GM23338 (cell line): ENCODE measurements at regions not wholly inside any gene's neighbourhood (a gene's known extent, or its start where the extent isn't known, plus 50 kb on each side); places are given as distances from the start of the nearest gene placed in this dataset.

Experiments
- ATAC-seq: fragments of 200-7000 bp; cut with Tn5 transposase; 3 replicates; pipeline ENCODE4 v1.9.1; 2020
- DNase-seq: peaks from one replicate; pipeline ENCODE4 v3.0.0-alpha.2; 2015; ENCODE audit warnings: low spot score
- H2AFZ ChIP-seq: fragments of 200-600 bp; sonication (generic); 2 replicates; pipeline ENCODE4 v1.8.0; 2016; ENCODE audit warnings: antibody characterized with exemption, mild to moderate bottlenecking, moderate library complexity
- H3F3A ChIP-seq: fragments of 200-600 bp; sonication (generic); replicated peaks from 2 replicates; pipeline ENCODE4 v1.8.0; 2017; ENCODE audit warnings: antibody characterized with exemption, mixed run types, low read depth
- H3K27ac ChIP-seq: fragments of 200-600 bp; sonication (generic); 2 replicates; pipeline ENCODE4 v1.6.1; 2016; ENCODE audit warnings: low read depth
- H3K27me3 ChIP-seq: fragments of 200-600 bp; sonication (generic); 2 replicates; pipeline ENCODE4 v1.8.0; 2016; ENCODE audit warnings: mild to moderate bottlenecking, mixed run types, moderate library complexity; ENCODE audit not compliant: insufficient read depth
- H3K36me3 ChIP-seq: fragments of 200-600 bp; sonication (generic); 2 replicates; pipeline ENCODE4 v1.8.0; 2016; ENCODE audit warnings: mild to moderate bottlenecking; ENCODE audit not compliant: insufficient read depth
- H3K4me1 ChIP-seq: fragments of 200-600 bp; sonication (generic); 2 replicates; pipeline ENCODE4 v1.8.0; 2016; ENCODE audit warnings: mild to moderate bottlenecking, moderate library complexity; ENCODE audit not compliant: insufficient read depth
- H3K4me2 ChIP-seq: fragments of 200-600 bp; sonication (generic); 2 replicates; pipeline ENCODE4 v1.7.1; 2017; ENCODE audit warnings: mixed run types
- H3K4me3 ChIP-seq: fragments of 200-600 bp; sonication (generic); 2 replicates; pipeline ENCODE4 v1.6.1; 2016; ENCODE audit warnings: mixed run types
- H3K79me2 ChIP-seq: fragments of 200-600 bp; sonication (generic); replicated peaks from 2 replicates; pipeline ENCODE4 v1.8.0; 2017; ENCODE audit warnings: mild to moderate bottlenecking; ENCODE audit not compliant: insufficient read depth
- H3K9me2 ChIP-seq: fragments of 200-600 bp; sonication (generic); 2 replicates; pipeline ENCODE4 v1.8.0; 2017; ENCODE audit not compliant: insufficient read depth
- H4K20me1 ChIP-seq: fragments of 200-600 bp; sonication (generic); replicated peaks from 2 replicates; pipeline ENCODE4 v1.8.0; 2017; ENCODE audit warnings: mild to moderate bottlenecking; ENCODE audit not compliant: insufficient read depth
- H3K27ac Mint-ChIP-seq: 2 replicates; pipeline ENCODE4 v1.8.0; 2020; ENCODE audit warnings: inconsistent platforms, mild to moderate bottlenecking, moderate library complexity, mixed read lengths
- H3K27me3 Mint-ChIP-seq: 3 replicates; pipeline ENCODE4 v1.8.0; 2022; ENCODE audit warnings: low read depth, mild to moderate bottlenecking, moderate library complexity, mixed read lengths, inconsistent platforms; ENCODE audit not compliant: insufficient read depth, poor library complexity
- H3K36me3 Mint-ChIP-seq: 3 replicates; pipeline ENCODE4 v1.8.0; 2021; ENCODE audit warnings: low read depth, mild to moderate bottlenecking, inconsistent platforms, moderate library complexity, mixed read lengths
- H3K4me1 Mint-ChIP-seq: 3 replicates; pipeline ENCODE4 v1.8.0; 2020; ENCODE audit warnings: mild to moderate bottlenecking, inconsistent platforms, mixed read lengths
- H3K4me3 Mint-ChIP-seq: 3 replicates; pipeline ENCODE4 v1.8.0; 2021; ENCODE audit warnings: moderate library complexity, mild to moderate bottlenecking, inconsistent platforms, mixed read lengths
- H3K9me3 Mint-ChIP-seq: 3 replicates; pipeline ENCODE4 v1.8.0; 2020; ENCODE audit warnings: moderate library complexity, mild to moderate bottlenecking, inconsistent platforms, mixed read lengths
- CREB1 ChIP-seq: fragments of 250-450 bp; sonication (Bioruptor Pico); IDR thresholded peaks from 2 replicates; pipeline ENCODE4 v1.5.0; 2020; ENCODE audit warnings: low read depth, mild to moderate bottlenecking, moderate library complexity
- ETS1 ChIP-seq: IDR thresholded peaks from 2 replicates; pipeline ENCODE4 v1.6.1; 2016; ENCODE audit warnings: antibody characterized with exemption
- EZH2 ChIP-seq: fragments of 200-600 bp; sonication (generic); IDR thresholded peaks from one replicate; pipeline ENCODE4 v1.8.0; 2017; ENCODE audit warnings: antibody characterized with exemption, mild to moderate bottlenecking, low read depth; ENCODE audit not compliant: unreplicated experiment
- EZH2phosphoT487 ChIP-seq: fragments of 200-600 bp; sonication (generic); IDR thresholded peaks from one replicate; pipeline ENCODE4 v1.8.1; 2018; ENCODE audit warnings: antibody characterized with exemption; ENCODE audit not compliant: unreplicated experiment
- JUNB ChIP-seq: IDR thresholded peaks from one replicate; pipeline ENCODE4 v1.6.1; 2016; ENCODE audit warnings: antibody characterized with exemption; ENCODE audit not compliant: unreplicated experiment
- REST ChIP-seq: IDR thresholded peaks from one replicate; pipeline ENCODE4 v1.6.1; 2018; ENCODE audit warnings: antibody characterized with exemption; ENCODE audit not compliant: unreplicated experiment
- STAT1 ChIP-seq: IDR thresholded peaks from one replicate; pipeline ENCODE4 v1.6.1; 2016; ENCODE audit warnings: antibody characterized with exemption; ENCODE audit not compliant: unreplicated experiment
- ZNF114 ChIP-seq: fragments of 250-450 bp; sonication (Bioruptor Pico); IDR thresholded peaks from 2 replicates; pipeline ENCODE4 v1.5.0; 2020; ENCODE audit warnings: mild to moderate bottlenecking, moderate library complexity
- ZNF331 ChIP-seq: fragments of 250-450 bp; sonication (Bioruptor Pico); IDR thresholded peaks from 2 replicates; pipeline ENCODE4 v1.5.0; 2020; ENCODE audit warnings: low read depth, mild to moderate bottlenecking, moderate library complexity
- ZNF462 ChIP-seq: fragments of 250-450 bp; sonication (Bioruptor Pico); IDR thresholded peaks from 2 replicates; pipeline ENCODE4 v1.5.0; 2020; ENCODE audit warnings: mild to moderate bottlenecking, moderate library complexity
- TF ChIP-seq, protein P1 (sequence below), 2 experiments: fragments of 200-600 bp in 1 of 2; sonication (generic) in 1 of 2; conservative IDR thresholded peaks; 2 replicates each; pipeline versions ENCODE4 v1.5.1 to v1.6.1; 2016 to 2017; ENCODE audit warnings: antibody characterized with exemption in 2 of 2, low read depth in 2 of 2, mild to moderate bottlenecking in 2 of 2, moderate library complexity in 1 of 2

DNA sequence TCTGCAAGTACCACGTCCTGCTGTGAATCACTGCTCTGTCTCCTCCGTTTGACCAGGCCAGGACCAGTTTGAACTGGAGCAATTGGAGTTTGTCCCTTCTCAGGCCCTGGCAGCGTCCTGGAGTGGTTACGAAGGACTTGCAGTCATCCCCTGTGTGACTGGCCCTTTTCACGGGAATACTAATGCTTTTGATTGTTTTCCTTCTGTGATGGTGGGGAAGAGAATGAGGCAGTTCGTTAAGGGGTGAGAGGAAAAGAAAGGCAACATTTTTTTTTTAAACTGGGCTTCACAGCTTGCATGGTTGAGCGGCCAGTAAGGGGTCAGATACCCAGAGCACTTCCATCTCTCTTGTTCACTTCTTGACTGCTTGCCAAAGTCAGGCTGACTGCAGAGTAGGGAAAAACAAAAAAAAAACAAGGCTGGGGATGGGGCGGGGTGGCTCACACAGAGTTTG is 153.5 kb upstream of the STK32A start:
- no peaks in the 10 kb centered on the region for H4K20me1 ChIP-seq
- no peaks in the 10 kb centered on the region for H3K79me2 ChIP-seq
- H3K27ac Mint-ChIP-seq = no peak overlapping the region
- TF ChIP-seq, protein P1, sequence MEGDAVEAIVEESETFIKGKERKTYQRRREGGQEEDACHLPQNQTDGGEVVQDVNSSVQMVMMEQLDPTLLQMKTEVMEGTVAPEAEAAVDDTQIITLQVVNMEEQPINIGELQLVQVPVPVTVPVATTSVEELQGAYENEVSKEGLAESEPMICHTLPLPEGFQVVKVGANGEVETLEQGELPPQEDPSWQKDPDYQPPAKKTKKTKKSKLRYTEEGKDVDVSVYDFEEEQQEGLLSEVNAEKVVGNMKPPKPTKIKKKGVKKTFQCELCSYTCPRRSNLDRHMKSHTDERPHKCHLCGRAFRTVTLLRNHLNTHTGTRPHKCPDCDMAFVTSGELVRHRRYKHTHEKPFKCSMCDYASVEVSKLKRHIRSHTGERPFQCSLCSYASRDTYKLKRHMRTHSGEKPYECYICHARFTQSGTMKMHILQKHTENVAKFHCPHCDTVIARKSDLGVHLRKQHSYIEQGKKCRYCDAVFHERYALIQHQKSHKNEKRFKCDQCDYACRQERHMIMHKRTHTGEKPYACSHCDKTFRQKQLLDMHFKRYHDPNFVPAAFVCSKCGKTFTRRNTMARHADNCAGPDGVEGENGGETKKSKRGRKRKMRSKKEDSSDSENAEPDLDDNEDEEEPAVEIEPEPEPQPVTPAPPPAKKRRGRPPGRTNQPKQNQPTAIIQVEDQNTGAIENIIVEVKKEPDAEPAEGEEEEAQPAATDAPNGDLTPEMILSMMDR (conservative IDR thresholded peaks at IDR 0.05; ENCODE audit: low read depth in 2 of 2) = no peak
- no peak for TF ChIP-seq ZNF331 (CRISPR knock-in tag)
- TF ChIP-seq EZH2phosphoT487 = no peak
- no peak for TF ChIP-seq JUNB
- TF ChIP-seq ZNF114 (CRISPR knock-in tag) = no peak
- TF ChIP-seq EZH2 = no peak
- no peak for TF ChIP-seq STAT1
- no peak for TF ChIP-seq CREB1
- no peak for TF ChIP-seq REST
- no peak for TF ChIP-seq ETS1
- TF ChIP-seq ZNF462 (CRISPR knock-in tag) = no peak
- H3K36me3 Mint-ChIP-seq = no peaks in the 10 kb centered on the region
- H3K9me2 ChIP-seq = no peaks in the 10 kb centered on the region
- ATAC-seq (no peak; the same call in 1 of the 3 replicates), DNase-seq (no peak)
- H3K4me2 ChIP-seq = no peak overlapping the region
- no peak overlapping the region for H3K27ac ChIP-seq
- H3K27me3 Mint-ChIP-seq = peaks cover 2% of the 10 kb centered on the region
- H3F3A ChIP-seq = no peaks in the 10 kb centered on the region
- no peak overlapping the region for H3K4me3 ChIP-seq
- H3K36me3 ChIP-seq = no peaks in the 10 kb centered on the region
- H3K27me3 ChIP-seq = no peaks in the 10 kb centered on the region
- no peak overlapping the region for H3K4me3 Mint-ChIP-seq
- no peaks in the 10 kb centered on the region for H3K9me3 Mint-ChIP-seq
- H3K4me1 Mint-ChIP-seq = peaks cover 5% of the 10 kb centered on the region; the same call in 2 of the 3 replicates
- peak overlapping the region; percentile 85; the same call in 1 of the 2 replicates for H2AFZ ChIP-seq
- H3K4me1 ChIP-seq = no peaks in the 10 kb centered on the region
